Non-pigmented ciliary epithelial cell (primary cell): ENCODE measurements at regions not wholly inside any gene's neighbourhood (a gene's known extent, or its start where the extent isn't known, plus 50 kb on each side); places are given as distances from the start of the nearest gene placed in this dataset.
"Not testable (repeated sequence)": the region's sequence is repeated elsewhere in the genome, so short reads cannot be mapped to it uniquely, and the experiment has no call there.

Source experiments
- DNase-seq: peaks from one replicate; pipeline ENCODE4 v3.0.0-alpha.2; 2010; ENCODE audit warnings: low read depth

- DNase-seq = no peak
Measured at GRCh38 chr3:169029674-169030285, 633.7 kb downstream of the MECOM start.

GRCh38 chr3:169028716-169029115, 634.8 kb downstream of the MECOM start:
- DNase-seq = no peak

- peak; percentile 73 for DNase-seq
Measured at GRCh38 chr3:169026543-169027182, 636.8 kb downstream of the MECOM start.

GRCh38 chr3:169022457-169022856, 641.1 kb downstream of the MECOM start:
- DNase-seq = no peak

- DNase-seq = no peak
Measured at GRCh38 chr3:169020371-169020770, 643.1 kb downstream of the MECOM start.

- DNase-seq = no peak
Measured at GRCh38 chr3:169009453-169009852, 654.1 kb downstream of the MECOM start.

- DNase-seq = no peak
Measured at GRCh38 chr3:169008776-169009358, 654.6 kb downstream of the MECOM start.

- DNase-seq = no peak
Measured at GRCh38 chr3:169007145-169007544, 656.4 kb downstream of the MECOM start.

GRCh38 chr3:169006398-169006797, 657.1 kb downstream of the MECOM start:
- not testable (repeated sequence) for DNase-seq

- no peak for DNase-seq
Measured at GRCh38 chr3:169002689-169003088, 660.8 kb downstream of the MECOM start.

- DNase-seq = no peak
Measured at GRCh38 chr3:168998792-168999191, 664.7 kb downstream of the MECOM start.

GRCh38 chr3:168997488-168997887, 666.0 kb downstream of the MECOM start:
- DNase-seq = no peak

GRCh38 chr3:168996622-168997021, 666.9 kb downstream of the MECOM start:
- no peak for DNase-seq

GRCh38 chr3:168995129-168995528, 668.4 kb downstream of the MECOM start:
- DNase-seq = no peak

GRCh38 chr3:168991803-168992202, 671.7 kb downstream of the MECOM start:
- DNase-seq = no peak

GRCh38 chr3:168990621-168991020, 672.9 kb downstream of the MECOM start:
- no peak for DNase-seq

- DNase-seq = no peak
Measured at GRCh38 chr3:168990134-168990533, 673.4 kb downstream of the MECOM start.

GRCh38 chr3:168989396-168989795, 674.1 kb downstream of the MECOM start:
- DNase-seq = no peak

GRCh38 chr3:168988853-168989252, 674.7 kb downstream of the MECOM start:
- no peak for DNase-seq

- no peak for DNase-seq
Measured at GRCh38 chr3:168984872-168985271, 678.6 kb downstream of the MECOM start.

GRCh38 chr3:168983046-168983445, 680.5 kb downstream of the MECOM start:
- no peak for DNase-seq

- no peak for DNase-seq
Measured at GRCh38 chr3:168981396-168981795, 682.1 kb downstream of the MECOM start.

GRCh38 chr3:168977716-168978374, 685.7 kb downstream of the MECOM start:
- no peak for DNase-seq
